ENCODE measurements at regions not wholly inside any gene's neighbourhood (a gene's known extent, or its start where the extent isn't known, plus 50 kb on each side); places are given as distances from the start of the nearest gene placed in this dataset.

DNA sequence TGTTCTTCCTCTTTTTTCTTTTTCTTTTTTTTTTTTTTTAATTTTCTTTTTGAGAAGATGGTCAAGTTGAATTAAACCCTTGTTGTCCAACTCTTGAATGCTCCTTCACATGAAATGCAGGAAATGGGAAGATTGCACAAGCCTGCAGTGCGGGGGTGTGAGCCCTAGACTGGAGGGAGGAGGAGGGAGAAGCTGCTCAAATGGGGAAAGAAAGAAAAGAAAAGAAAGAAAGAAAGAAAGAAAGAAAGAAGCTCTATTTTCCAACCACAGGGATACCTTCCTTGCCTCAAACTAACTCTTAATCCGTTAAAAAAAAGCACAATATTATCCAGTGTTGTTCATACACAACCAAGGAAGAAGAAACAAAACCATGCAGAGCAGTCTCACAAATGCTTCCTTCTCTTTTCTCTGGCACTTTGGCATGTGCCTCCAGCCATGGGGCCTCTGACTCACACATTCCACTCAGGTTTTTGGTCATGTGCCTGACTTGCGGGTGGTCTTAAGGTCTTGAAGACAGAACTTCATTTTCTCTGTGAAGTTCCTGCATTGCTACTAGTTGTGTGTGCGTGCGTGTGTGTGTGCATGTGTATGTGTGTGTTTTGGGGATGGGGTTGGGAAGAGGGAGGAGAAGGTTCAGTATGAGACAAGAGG is 276.1 kb downstream of the RPS6KC1 start:
- TF ChIP-seq EZH2 (IDR thresholded peaks at IDR 0.05; ENCODE audit: insufficient read depth, poor library complexity, severe bottlenecking) (no peak), EZH2phosphoT487 (IDR thresholded peaks at IDR 0.05; ENCODE audit: insufficient read depth, low read depth) (no peak)

Measured in GM23248 (cell line).